Hepatocyte (in vitro differentiated cells): ENCODE measurements at regions not wholly inside any gene's neighbourhood (a gene's known extent, or its start where the extent isn't known, plus 50 kb on each side); places are given as distances from the start of the nearest gene placed in this dataset.
"Not testable (repeated sequence)": the region's sequence is repeated elsewhere in the genome, so short reads cannot be mapped to it uniquely, and the experiment has no call there.

Source experiments
- DNase-seq: peaks from one replicate; pipeline ENCODE4 v3.0.0-alpha.2; 2016; ENCODE audit warnings: low spot score
- H2AFZ ChIP-seq: fragments of 200-600 bp; sonication (generic); 2 replicates; pipeline ENCODE4 v1.6.0; 2016; ENCODE audit warnings: antibody characterized with exemption, mild to moderate bottlenecking
- H3K27ac ChIP-seq: fragments of 200-600 bp; sonication (generic); 2 replicates; pipeline ENCODE4 v1.5.1; 2016; ENCODE audit warnings: mild to moderate bottlenecking
- H3K27me3 ChIP-seq: fragments of 200-600 bp; sonication (generic); 2 replicates; pipeline ENCODE4 v1.6.1; 2016
- H3K36me3 ChIP-seq: fragments of 200-600 bp; sonication (generic); replicated peaks from 2 replicates; pipeline ENCODE4 v1.5.1; 2016; ENCODE audit warnings: low read depth; ENCODE audit not compliant: insufficient read depth
- H3K4me1 ChIP-seq: fragments of 200-600 bp; sonication (generic); 2 replicates; pipeline ENCODE4 v1.5.1; 2016; ENCODE audit warnings: mild to moderate bottlenecking, moderate library complexity; ENCODE audit not compliant: insufficient read depth
- H3K4me2 ChIP-seq: fragments of 200-600 bp; sonication (generic); 2 replicates; pipeline ENCODE4 v1.6.0; 2016
- H3K4me3 ChIP-seq: fragments of 200-600 bp; sonication (generic); 2 replicates; pipeline ENCODE4 v1.5.1; 2016; ENCODE audit warnings: mild to moderate bottlenecking
- H3K79me2 ChIP-seq: fragments of 200-600 bp; sonication (generic); 2 replicates; pipeline ENCODE4 v1.6.0; 2017; ENCODE audit warnings: mild to moderate bottlenecking
- H3K9me2 ChIP-seq: fragments of 200-600 bp; sonication (generic); replicated peaks from 2 replicates; pipeline ENCODE4 v1.6.0; 2017; ENCODE audit warnings: mild to moderate bottlenecking; ENCODE audit not compliant: insufficient read depth
- H3K9me3 ChIP-seq: fragments of 200-600 bp; sonication (generic); 2 replicates; pipeline ENCODE4 v1.5.1; 2016; ENCODE audit warnings: low read depth, mild to moderate bottlenecking
- H4K20me1 ChIP-seq: fragments of 200-600 bp; sonication (generic); 2 replicates; pipeline ENCODE4 v1.6.0; 2016; ENCODE audit warnings: mild to moderate bottlenecking; ENCODE audit not compliant: insufficient read depth, poor library complexity, severe bottlenecking
- CTCF ChIP-seq: fragments of 200-600 bp; sonication (generic); IDR thresholded peaks from 2 replicates; pipeline ENCODE4 v1.5.1; 2016; ENCODE audit warnings: antibody characterized with exemption, mild to moderate bottlenecking; ENCODE audit not compliant: poor library complexity
- EZH2 ChIP-seq: fragments of 200-600 bp; sonication (generic); IDR thresholded peaks from 2 replicates; pipeline ENCODE4 v1.6.1; 2016; ENCODE audit warnings: antibody characterized with exemption, mild to moderate bottlenecking, borderline replicate concordance
- EZH2phosphoT487 ChIP-seq: fragments of 200-600 bp; sonication (generic); IDR thresholded peaks from one replicate; pipeline ENCODE4 v1.6.1; 2018; ENCODE audit warnings: antibody characterized with exemption, mild to moderate bottlenecking, low read depth, moderate library complexity; ENCODE audit not compliant: unreplicated experiment, severe bottlenecking
- WGBS: methylation state at CpG from one replicate; pipeline ENCODE4 v1.1.6; 2016; ENCODE audit warnings: low lambda C conversion rate; ENCODE audit errors: missing lambda C conversion rate; 5-methylcytosine and 5-hydroxymethylcytosine counted together

GRCh38 chr1:86641318-86641717 is 63.1 kb upstream of the SH3GLB1 start:
- Histone ChIP-seq H3K36me3 (no peaks in the 10 kb centered on the region), H3K27me3 (no peaks in the 10 kb centered on the region), H3K4me3 (no peak overlapping the region), H3K27ac (no peak overlapping the region), H3K9me2 (no peaks in the 10 kb centered on the region), H4K20me1 (no peaks in the 10 kb centered on the region), H2AFZ (no peak overlapping the region), H3K9me3 (no peaks in the 10 kb centered on the region), H3K4me2 (no peak overlapping the region), H3K79me2 (no peaks in the 10 kb centered on the region), H3K4me1 (no peaks in the 10 kb centered on the region)
- DNase-seq = no peak
- TF ChIP-seq EZH2phosphoT487 = no peak
- TF ChIP-seq CTCF = no peak
- TF ChIP-seq EZH2 = no peak

GRCh38 chr1:86644655-86645054 is 59.7 kb upstream of the SH3GLB1 start:
- WGBS = 96% methylated on average over 5 of the region's 5 CpGs

GRCh38 chr1:86645851-86646250 is 58.5 kb upstream of the SH3GLB1 start:
- no peaks in the 10 kb centered on the region for H3K9me3 ChIP-seq
- no peaks in the 10 kb centered on the region for H3K4me1 ChIP-seq
- H3K36me3 ChIP-seq = no peaks in the 10 kb centered on the region
- no peak overlapping the region for H3K4me2 ChIP-seq
- no peaks in the 10 kb centered on the region for H3K27me3 ChIP-seq
- WGBS = 91% methylated on average over 3 of the region's 3 CpGs
- no peak for TF ChIP-seq CTCF
- no peak for TF ChIP-seq EZH2
- no peak for TF ChIP-seq EZH2phosphoT487
- no peaks in the 10 kb centered on the region for H3K9me2 ChIP-seq
- no peak for DNase-seq
- H3K79me2 ChIP-seq = no peaks in the 10 kb centered on the region
- no peaks in the 10 kb centered on the region for H4K20me1 ChIP-seq
- no peak overlapping the region for H3K27ac ChIP-seq
- H2AFZ ChIP-seq = no peak overlapping the region
- no peak overlapping the region for H3K4me3 ChIP-seq

More at GRCh38 chr1:86644655-86645054, 59.7 kb upstream of the SH3GLB1 start:
- not testable (repeated sequence) for H3K27ac ChIP-seq, H3K36me3 ChIP-seq, H3K4me3 ChIP-seq, H3K79me2 ChIP-seq, H3K27me3 ChIP-seq, H2AFZ ChIP-seq, H4K20me1 ChIP-seq, H3K4me1 ChIP-seq, DNase-seq, H3K4me2 ChIP-seq, H3K9me3 ChIP-seq, H3K9me2 ChIP-seq

GRCh38 chr1:86646256-86646655 is 58.1 kb upstream of the SH3GLB1 start:
- Histone ChIP-seq H3K4me2 (no peak overlapping the region), H3K4me3 (no peak overlapping the region), H3K79me2 (no peaks in the 10 kb centered on the region), H3K4me1 (no peaks in the 10 kb centered on the region), H2AFZ (no peak overlapping the region), H3K27ac (no peak overlapping the region), H4K20me1 (no peaks in the 10 kb centered on the region), H3K36me3 (no peaks in the 10 kb centered on the region), H3K27me3 (no peaks in the 10 kb centered on the region), H3K9me3 (no peaks in the 10 kb centered on the region), H3K9me2 (no peaks in the 10 kb centered on the region)
- WGBS = 90% methylated on average over 3 of the region's 3 CpGs
- no peak for TF ChIP-seq EZH2phosphoT487
- no peak for TF ChIP-seq CTCF
- no peak for TF ChIP-seq EZH2
- no peak for DNase-seq
